ENCODE measurements at regions not wholly inside any gene's neighbourhood (a gene's known extent, or its start where the extent isn't known, plus 50 kb on each side); places are given as distances from the start of the nearest gene placed in this dataset.

DNA sequence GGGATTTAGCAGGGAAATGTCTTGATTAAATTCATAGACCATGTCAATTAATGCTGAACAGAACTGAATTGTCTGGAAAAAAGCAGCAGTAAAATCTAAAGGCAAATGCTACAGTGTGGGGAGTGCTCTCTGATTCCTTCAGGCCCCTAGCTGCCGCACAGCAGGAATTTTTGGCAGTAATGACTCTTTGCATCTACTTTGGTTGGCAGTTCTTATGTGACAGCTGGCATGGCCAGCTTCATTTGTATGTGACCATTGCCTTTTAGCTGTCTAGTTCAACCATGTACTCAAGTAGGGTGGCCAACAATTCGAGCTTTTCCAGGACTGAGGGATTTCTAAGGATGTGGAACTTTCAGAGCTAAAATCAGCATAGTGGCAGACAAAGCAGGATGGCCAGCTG is 499.1 kb upstream of the MAN1A1 start:
- CTCF ChIA-PET = no interaction called here
- DNase-seq (ENCODE audit: low read depth, low spot score) = no peak
- intact Hi-C loops (cut with micrococcal nuclease; ENCODE audit: unreplicated experiment) = no loop called here

DNA sequence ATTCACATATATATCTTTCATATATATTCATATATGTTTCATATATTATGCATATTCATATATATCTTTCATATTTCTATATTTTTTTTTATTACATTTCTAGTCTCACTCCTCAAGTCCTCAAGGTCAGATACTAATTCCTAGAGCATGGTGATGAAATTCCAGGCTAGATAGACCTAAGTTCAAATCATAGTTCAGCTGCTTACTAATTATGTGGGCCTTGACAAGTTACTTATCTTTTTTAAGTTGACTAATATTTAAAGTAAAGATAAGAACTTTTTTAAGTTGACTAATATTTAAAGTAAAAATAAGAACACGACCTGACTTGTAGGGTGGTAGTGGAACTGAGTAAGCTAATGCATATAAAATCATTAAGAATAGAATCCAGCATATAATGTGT is 495.6 kb upstream of the MAN1A1 start:
- no peak for TF ChIP-seq TCF7L2 (IDR thresholded peaks at IDR 0.05; ENCODE audit: low read depth, low read length)
- no peak for TF ChIP-seq POLR2AphosphoS5 (IDR thresholded peaks at IDR 0.05; ENCODE audit: low read depth, low read length)
- TF ChIP-seq SIN3A (IDR thresholded peaks at IDR 0.05; ENCODE audit: borderline replicate concordance, insufficient read depth, low read depth, low read length) = no peak
- TF ChIP-seq, protein P1, sequence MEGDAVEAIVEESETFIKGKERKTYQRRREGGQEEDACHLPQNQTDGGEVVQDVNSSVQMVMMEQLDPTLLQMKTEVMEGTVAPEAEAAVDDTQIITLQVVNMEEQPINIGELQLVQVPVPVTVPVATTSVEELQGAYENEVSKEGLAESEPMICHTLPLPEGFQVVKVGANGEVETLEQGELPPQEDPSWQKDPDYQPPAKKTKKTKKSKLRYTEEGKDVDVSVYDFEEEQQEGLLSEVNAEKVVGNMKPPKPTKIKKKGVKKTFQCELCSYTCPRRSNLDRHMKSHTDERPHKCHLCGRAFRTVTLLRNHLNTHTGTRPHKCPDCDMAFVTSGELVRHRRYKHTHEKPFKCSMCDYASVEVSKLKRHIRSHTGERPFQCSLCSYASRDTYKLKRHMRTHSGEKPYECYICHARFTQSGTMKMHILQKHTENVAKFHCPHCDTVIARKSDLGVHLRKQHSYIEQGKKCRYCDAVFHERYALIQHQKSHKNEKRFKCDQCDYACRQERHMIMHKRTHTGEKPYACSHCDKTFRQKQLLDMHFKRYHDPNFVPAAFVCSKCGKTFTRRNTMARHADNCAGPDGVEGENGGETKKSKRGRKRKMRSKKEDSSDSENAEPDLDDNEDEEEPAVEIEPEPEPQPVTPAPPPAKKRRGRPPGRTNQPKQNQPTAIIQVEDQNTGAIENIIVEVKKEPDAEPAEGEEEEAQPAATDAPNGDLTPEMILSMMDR (IDR thresholded peaks at IDR 0.05) = no peak
- TF ChIP-seq, protein P2, sequence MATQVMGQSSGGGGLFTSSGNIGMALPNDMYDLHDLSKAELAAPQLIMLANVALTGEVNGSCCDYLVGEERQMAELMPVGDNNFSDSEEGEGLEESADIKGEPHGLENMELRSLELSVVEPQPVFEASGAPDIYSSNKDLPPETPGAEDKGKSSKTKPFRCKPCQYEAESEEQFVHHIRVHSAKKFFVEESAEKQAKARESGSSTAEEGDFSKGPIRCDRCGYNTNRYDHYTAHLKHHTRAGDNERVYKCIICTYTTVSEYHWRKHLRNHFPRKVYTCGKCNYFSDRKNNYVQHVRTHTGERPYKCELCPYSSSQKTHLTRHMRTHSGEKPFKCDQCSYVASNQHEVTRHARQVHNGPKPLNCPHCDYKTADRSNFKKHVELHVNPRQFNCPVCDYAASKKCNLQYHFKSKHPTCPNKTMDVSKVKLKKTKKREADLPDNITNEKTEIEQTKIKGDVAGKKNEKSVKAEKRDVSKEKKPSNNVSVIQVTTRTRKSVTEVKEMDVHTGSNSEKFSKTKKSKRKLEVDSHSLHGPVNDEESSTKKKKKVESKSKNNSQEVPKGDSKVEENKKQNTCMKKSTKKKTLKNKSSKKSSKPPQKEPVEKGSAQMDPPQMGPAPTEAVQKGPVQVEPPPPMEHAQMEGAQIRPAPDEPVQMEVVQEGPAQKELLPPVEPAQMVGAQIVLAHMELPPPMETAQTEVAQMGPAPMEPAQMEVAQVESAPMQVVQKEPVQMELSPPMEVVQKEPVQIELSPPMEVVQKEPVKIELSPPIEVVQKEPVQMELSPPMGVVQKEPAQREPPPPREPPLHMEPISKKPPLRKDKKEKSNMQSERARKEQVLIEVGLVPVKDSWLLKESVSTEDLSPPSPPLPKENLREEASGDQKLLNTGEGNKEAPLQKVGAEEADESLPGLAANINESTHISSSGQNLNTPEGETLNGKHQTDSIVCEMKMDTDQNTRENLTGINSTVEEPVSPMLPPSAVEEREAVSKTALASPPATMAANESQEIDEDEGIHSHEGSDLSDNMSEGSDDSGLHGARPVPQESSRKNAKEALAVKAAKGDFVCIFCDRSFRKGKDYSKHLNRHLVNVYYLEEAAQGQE (IDR thresholded peaks at IDR 0.05; ENCODE audit: insufficient read depth in 1 of 2, low read depth in 2 of 2, low read length in 1 of 2) = no peak
- no peaks in the 10 kb centered on the region for H3K36me3 ChIP-seq (ENCODE audit: control insufficient read depth, insufficient read depth, low read length)
- intact Hi-C loops (cut with micrococcal nuclease; ENCODE audit: unreplicated experiment) (no loop called here), in situ Hi-C loops (cut with HindIII; ENCODE audit: low pct_unique_long_range_greater_than_20kb, low sequenced_read_pairs) (no loop called here)
- ATAC-seq = no peak
- no peak overlapping the region for H3K4me3 ChIP-seq (ENCODE audit: low read depth in 2 of 2, low read length in 2 of 2)
- no peaks in the 10 kb centered on the region for H3K4me1 ChIP-seq (ENCODE audit: control insufficient read depth, insufficient read depth, low read length)
- ChIA-PET CTCF (no interaction called here), POLR2A (no interaction called here)
- DNase-seq (ENCODE audit: low read depth, low spot score) = no peak
- BruUV-seq (replicated peaks) = no TSS peak
- no peaks in the 10 kb centered on the region for H3K9me3 ChIP-seq (ENCODE audit: control insufficient read depth, insufficient read depth, low read depth, low read length)
- H3K27me3 ChIP-seq (ENCODE audit: control insufficient read depth, insufficient read depth, low read length) = no peaks in the 10 kb centered on the region
- H3K27ac ChIP-seq (ENCODE audit: low read length) = no peak overlapping the region

More for the DNA sequence above, 499.1 kb upstream of the MAN1A1 start:
- no TSS peak for BruUV-seq (replicated peaks)
- TF ChIP-seq POLR2AphosphoS5 (IDR thresholded peaks at IDR 0.05; ENCODE audit: low read depth, low read length) (no peak), TCF7L2 (IDR thresholded peaks at IDR 0.05; ENCODE audit: low read depth, low read length) (no peak), SIN3A (IDR thresholded peaks at IDR 0.05; ENCODE audit: borderline replicate concordance, insufficient read depth, low read depth, low read length) (no peak)
- TF ChIP-seq, protein P1 (IDR thresholded peaks at IDR 0.05) = no peak
- TF ChIP-seq, protein P2 (IDR thresholded peaks at IDR 0.05; ENCODE audit: insufficient read depth in 1 of 2, low read depth in 2 of 2, low read length in 1 of 2) = no peak
- Histone ChIP-seq H3K27me3 (ENCODE audit: control insufficient read depth, insufficient read depth, low read length) (no peaks in the 10 kb centered on the region), H3K4me3 (ENCODE audit: low read depth in 2 of 2, low read length in 2 of 2) (no peak overlapping the region), H3K36me3 (ENCODE audit: control insufficient read depth, insufficient read depth, low read length) (no peaks in the 10 kb centered on the region), H3K27ac (ENCODE audit: low read length) (no peak overlapping the region), H3K4me1 (ENCODE audit: control insufficient read depth, insufficient read depth, low read length) (no peaks in the 10 kb centered on the region), H3K9me3 (ENCODE audit: control insufficient read depth, insufficient read depth, low read depth, low read length) (no peaks in the 10 kb centered on the region)
- POLR2A ChIA-PET = no interaction called here
- in situ Hi-C loops (cut with HindIII; ENCODE audit: low pct_unique_long_range_greater_than_20kb, low sequenced_read_pairs) = no loop called here
- no peak for ATAC-seq
